GM10248 (cell line): ENCODE measurements at regions not wholly inside any gene's neighbourhood (a gene's known extent, or its start where the extent isn't known, plus 50 kb on each side); places are given as distances from the start of the nearest gene placed in this dataset.

Experiments
- CTCF ChIA-PET: fragments of 300-600 bp; sonication (Branson Sonifier 250); formaldehyde crosslinking; extraction: SDS; loops from one replicate; lab custom pipeline; 2021; ENCODE audit warnings: antibody characterized with exemption; lab: Yijun Ruan, JAX
- POLR2A ChIA-PET: fragments of 350-650 bp; sonication (Branson Sonifier 250); formaldehyde crosslinking; extraction: SDS; loops from one replicate; lab custom pipeline; 2020; ENCODE audit warnings: antibody characterized with exemption; lab: Yijun Ruan, JAX
- DNase-seq: peaks from one replicate; pipeline ENCODE4 v3.0.0; 2012; ENCODE audit errors: extremely low spot score
- CTCF ChIP-seq: IDR thresholded peaks from 2 replicates; pipeline ENCODE4 v1.5.1; 2012; ENCODE audit warnings: mild to moderate bottlenecking, low read depth; ENCODE audit errors: extremely low read depth, missing control alignments, control extremely low read depth

GRCh38 chr1:80099713-80100112 lies 1093.2 kb upstream of the ADGRL4 start:
- ChIA-PET CTCF (no interaction called here), POLR2A (no interaction called here)
- no peak for DNase-seq
- TF ChIP-seq CTCF, result no peak

GRCh38 chr1:80085067-80085466 lies 1078.5 kb upstream of the ADGRL4 start:
- POLR2A ChIA-PET, result no interaction called here
- no peak for TF ChIP-seq CTCF
- DNase-seq, result no peak
- CTCF ChIA-PET, result no interaction called here

GRCh38 chr1:80083892-80084291 lies 1077.4 kb upstream of the ADGRL4 start:
- no peak for DNase-seq
- TF ChIP-seq CTCF, result no peak
- ChIA-PET POLR2A (no interaction called here), CTCF (no interaction called here)

GRCh38 chr1:80076469-80076868 lies 1069.9 kb upstream of the ADGRL4 start:
- DNase-seq, result no peak
- CTCF ChIA-PET, result no interaction called here
- POLR2A ChIA-PET, result no interaction called here
- TF ChIP-seq CTCF, result no peak

- ChIA-PET POLR2A (no interaction called here), CTCF (interaction anchor here (1.1 to 2.4 kb wide), 2 partner anchors 12 to 572 kb away, joined by 3 to 7 read pairs; no protein-coding TSS in a partner anchor)
- DNase-seq, result no peak
- TF ChIP-seq CTCF, result no peak
Observed at GRCh38 chr1:80075351-80075750, 1068.8 kb upstream of the ADGRL4 start.

GRCh38 chr1:80072563-80072962 lies 1066.0 kb upstream of the ADGRL4 start:
- no peak for DNase-seq
- ChIA-PET CTCF (no interaction called here), POLR2A (no interaction called here)
- TF ChIP-seq CTCF, result no peak

- ChIA-PET POLR2A (no interaction called here), CTCF (no interaction called here)
- DNase-seq, result no peak
- no peak for TF ChIP-seq CTCF
Observed at GRCh38 chr1:80066060-80066459, 1059.5 kb upstream of the ADGRL4 start.
